ENCODE measurements at regions not wholly inside any gene's neighbourhood (a gene's known extent, or its start where the extent isn't known, plus 50 kb on each side); places are given as distances from the start of the nearest gene placed in this dataset.

DNA sequence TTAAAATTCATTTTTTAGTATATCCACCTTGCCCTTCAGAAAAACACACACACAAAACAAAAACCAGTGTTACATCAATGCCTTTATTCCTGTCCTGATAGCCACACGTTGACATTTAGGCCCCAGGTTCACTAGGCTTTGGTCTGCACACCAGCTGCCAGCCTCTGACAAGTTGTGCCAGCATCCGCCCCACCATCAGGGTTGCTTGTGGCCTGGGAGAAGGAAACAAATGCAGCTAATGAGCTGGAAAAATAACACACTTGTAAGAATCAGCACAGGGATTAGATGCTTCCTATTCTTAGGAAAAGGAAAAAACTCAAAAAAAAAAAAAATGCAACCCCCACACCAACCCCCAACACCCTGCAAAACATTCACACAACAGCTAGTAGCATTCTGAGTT lies 404.0 kb upstream of the GRIA1 start:
- Histone ChIP-seq H3K4me3 (ENCODE audit: low read depth in 1 of 2, low read length in 2 of 2) (no peak overlapping the region), H3K79me2 (ENCODE audit: insufficient read depth, low read length) (no peaks in the 10 kb centered on the region), H3K4me2 (ENCODE audit: insufficient read depth, low read length) (no peak overlapping the region), H3K4me1 (ENCODE audit: insufficient read depth, low read length) (no peaks in the 10 kb centered on the region), H3K9me3 (ENCODE audit: insufficient read depth, low read length, severe bottlenecking) (no peaks in the 10 kb centered on the region), H3K27ac (ENCODE audit: low read length) (no peak overlapping the region), H2AFZ (ENCODE audit: low read depth, low read length) (no peak overlapping the region), H3K27me3 (ENCODE audit: insufficient read depth, low read length, poor library complexity) (no peaks in the 10 kb centered on the region), H3K36me3 (ENCODE audit: insufficient read depth, low read length) (no peaks in the 10 kb centered on the region), H3K9ac (ENCODE audit: low read depth, low read length) (no peak overlapping the region), H4K20me1 (ENCODE audit: insufficient read depth, low read length) (no peaks in the 10 kb centered on the region)
- ATAC-seq (ENCODE audit: insufficient read depth, low read depth): no peak
- no peak for DNase-seq
- TF ChIP-seq EZH2 (IDR thresholded peaks at IDR 0.05; ENCODE audit: borderline replicate concordance, low read depth, low read length, severe bottlenecking): no peak
- TF ChIP-seq, protein P1, sequence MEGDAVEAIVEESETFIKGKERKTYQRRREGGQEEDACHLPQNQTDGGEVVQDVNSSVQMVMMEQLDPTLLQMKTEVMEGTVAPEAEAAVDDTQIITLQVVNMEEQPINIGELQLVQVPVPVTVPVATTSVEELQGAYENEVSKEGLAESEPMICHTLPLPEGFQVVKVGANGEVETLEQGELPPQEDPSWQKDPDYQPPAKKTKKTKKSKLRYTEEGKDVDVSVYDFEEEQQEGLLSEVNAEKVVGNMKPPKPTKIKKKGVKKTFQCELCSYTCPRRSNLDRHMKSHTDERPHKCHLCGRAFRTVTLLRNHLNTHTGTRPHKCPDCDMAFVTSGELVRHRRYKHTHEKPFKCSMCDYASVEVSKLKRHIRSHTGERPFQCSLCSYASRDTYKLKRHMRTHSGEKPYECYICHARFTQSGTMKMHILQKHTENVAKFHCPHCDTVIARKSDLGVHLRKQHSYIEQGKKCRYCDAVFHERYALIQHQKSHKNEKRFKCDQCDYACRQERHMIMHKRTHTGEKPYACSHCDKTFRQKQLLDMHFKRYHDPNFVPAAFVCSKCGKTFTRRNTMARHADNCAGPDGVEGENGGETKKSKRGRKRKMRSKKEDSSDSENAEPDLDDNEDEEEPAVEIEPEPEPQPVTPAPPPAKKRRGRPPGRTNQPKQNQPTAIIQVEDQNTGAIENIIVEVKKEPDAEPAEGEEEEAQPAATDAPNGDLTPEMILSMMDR (IDR thresholded peaks at IDR 0.05; ENCODE audit: borderline replicate concordance, extremely low read depth, low read length, poor library complexity, severe bottlenecking): no peak

DNA sequence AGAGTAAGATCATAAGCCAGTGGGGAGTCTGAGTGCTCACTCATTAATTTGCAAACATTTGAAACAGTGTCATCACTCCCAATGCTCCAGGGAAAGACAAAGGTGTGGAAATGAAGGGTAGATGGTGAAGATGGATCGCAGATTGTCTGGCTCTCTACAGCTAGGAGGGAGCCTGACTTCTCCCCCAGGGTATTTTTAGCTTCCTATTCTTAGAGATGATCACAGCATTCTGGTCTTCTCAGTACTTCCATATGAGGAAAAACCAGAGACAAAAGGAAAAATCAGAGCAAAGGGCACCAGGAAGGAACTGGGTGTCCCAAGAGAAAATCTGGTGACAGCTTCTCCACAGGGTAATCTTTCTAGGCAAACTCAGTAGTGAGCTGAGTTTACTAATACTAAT lies 401.9 kb upstream of the GRIA1 start:
- no peak for DNase-seq
- no peak overlapping the region for H3K4me2 ChIP-seq (ENCODE audit: insufficient read depth, low read length)
- no peaks in the 10 kb centered on the region for H3K27me3 ChIP-seq (ENCODE audit: insufficient read depth, low read length, poor library complexity)
- no peaks in the 10 kb centered on the region for H3K36me3 ChIP-seq (ENCODE audit: insufficient read depth, low read length)
- H3K27ac ChIP-seq (ENCODE audit: low read length): no peak overlapping the region
- no peaks in the 10 kb centered on the region for H3K79me2 ChIP-seq (ENCODE audit: insufficient read depth, low read length)
- H3K9me3 ChIP-seq (ENCODE audit: insufficient read depth, low read length, severe bottlenecking): no peaks in the 10 kb centered on the region
- ATAC-seq (ENCODE audit: insufficient read depth, low read depth): no peak
- no peaks in the 10 kb centered on the region for H3K4me1 ChIP-seq (ENCODE audit: insufficient read depth, low read length)
- no peaks in the 10 kb centered on the region for H4K20me1 ChIP-seq (ENCODE audit: insufficient read depth, low read length)
- no peak for TF ChIP-seq EZH2 (IDR thresholded peaks at IDR 0.05; ENCODE audit: borderline replicate concordance, low read depth, low read length, severe bottlenecking)
- TF ChIP-seq, protein P1 (IDR thresholded peaks at IDR 0.05; ENCODE audit: borderline replicate concordance, extremely low read depth, low read length, poor library complexity, severe bottlenecking): no peak
- H2AFZ ChIP-seq (ENCODE audit: low read depth, low read length): no peak overlapping the region
- H3K4me3 ChIP-seq (ENCODE audit: low read depth in 1 of 2, low read length in 2 of 2): no peak overlapping the region
- no peak overlapping the region for H3K9ac ChIP-seq (ENCODE audit: low read depth, low read length)

DNA sequence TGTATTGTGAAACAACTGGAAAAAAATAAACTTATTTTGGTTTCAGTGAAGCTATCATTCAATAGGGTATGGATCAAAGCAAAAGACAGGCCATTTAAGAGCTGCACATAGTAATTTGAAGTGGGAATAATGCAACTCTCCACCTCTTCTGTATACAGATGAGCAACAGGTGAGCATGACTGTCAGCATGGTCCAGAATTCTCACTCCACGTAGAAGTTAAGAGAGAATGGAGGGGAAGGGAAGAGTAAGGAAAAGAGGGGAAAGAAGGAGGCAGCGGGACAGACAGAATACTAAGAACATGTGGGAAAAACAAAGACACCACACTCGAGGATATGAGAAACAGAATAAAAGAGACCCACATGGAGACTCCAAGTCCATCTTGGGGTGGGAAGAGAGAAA lies 396.1 kb upstream of the GRIA1 start:
- TF ChIP-seq, protein P1 (IDR thresholded peaks at IDR 0.05; ENCODE audit: borderline replicate concordance, extremely low read depth, low read length, poor library complexity, severe bottlenecking): no peak
- TF ChIP-seq EZH2 (IDR thresholded peaks at IDR 0.05; ENCODE audit: borderline replicate concordance, low read depth, low read length, severe bottlenecking): no peak
- H3K27ac ChIP-seq (ENCODE audit: low read length): no peak overlapping the region
- DNase-seq: no peak
- H4K20me1 ChIP-seq (ENCODE audit: insufficient read depth, low read length): no peaks in the 10 kb centered on the region
- H3K9ac ChIP-seq (ENCODE audit: low read depth, low read length): no peak overlapping the region
- no peaks in the 10 kb centered on the region for H3K36me3 ChIP-seq (ENCODE audit: insufficient read depth, low read length)
- H3K4me3 ChIP-seq (ENCODE audit: low read depth in 1 of 2, low read length in 2 of 2): no peak overlapping the region
- H3K4me1 ChIP-seq (ENCODE audit: insufficient read depth, low read length): no peaks in the 10 kb centered on the region
- H3K4me2 ChIP-seq (ENCODE audit: insufficient read depth, low read length): no peak overlapping the region
- no peak overlapping the region for H2AFZ ChIP-seq (ENCODE audit: low read depth, low read length)
- ATAC-seq (ENCODE audit: insufficient read depth, low read depth): no peak
- H3K27me3 ChIP-seq (ENCODE audit: insufficient read depth, low read length, poor library complexity): no peaks in the 10 kb centered on the region
- H3K79me2 ChIP-seq (ENCODE audit: insufficient read depth, low read length): no peaks in the 10 kb centered on the region
- no peaks in the 10 kb centered on the region for H3K9me3 ChIP-seq (ENCODE audit: insufficient read depth, low read length, severe bottlenecking)

DNA sequence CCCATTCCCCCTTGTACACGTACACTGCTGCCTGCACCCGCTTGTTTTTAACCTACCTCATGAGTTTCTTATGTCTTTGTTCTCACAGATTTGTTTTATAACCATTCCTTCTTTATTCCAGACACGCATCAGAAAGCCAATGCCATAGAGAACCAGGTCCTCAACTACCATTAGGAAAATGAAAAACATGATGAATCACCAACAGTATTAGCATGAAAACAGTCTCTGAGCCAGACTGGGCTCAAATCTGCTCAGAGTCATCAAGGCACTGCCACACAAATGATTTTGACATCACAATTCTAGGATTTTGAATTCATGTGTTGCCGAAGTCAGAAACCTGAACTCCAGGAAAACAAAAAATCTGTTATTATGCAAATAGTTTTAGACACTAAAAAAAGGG lies 394.1 kb upstream of the GRIA1 start:
- Histone ChIP-seq H3K9me3 (ENCODE audit: insufficient read depth, low read length, severe bottlenecking) (no peaks in the 10 kb centered on the region), H3K4me3 (ENCODE audit: low read depth in 1 of 2, low read length in 2 of 2) (no peak overlapping the region), H3K27me3 (ENCODE audit: insufficient read depth, low read length, poor library complexity) (no peaks in the 10 kb centered on the region), H2AFZ (ENCODE audit: low read depth, low read length) (no peak overlapping the region), H3K4me2 (ENCODE audit: insufficient read depth, low read length) (no peak overlapping the region), H3K9ac (ENCODE audit: low read depth, low read length) (no peak overlapping the region), H3K36me3 (ENCODE audit: insufficient read depth, low read length) (no peaks in the 10 kb centered on the region), H3K4me1 (ENCODE audit: insufficient read depth, low read length) (no peaks in the 10 kb centered on the region), H3K79me2 (ENCODE audit: insufficient read depth, low read length) (no peaks in the 10 kb centered on the region), H4K20me1 (ENCODE audit: insufficient read depth, low read length) (no peaks in the 10 kb centered on the region), H3K27ac (ENCODE audit: low read length) (no peak overlapping the region)
- TF ChIP-seq, protein P1 (IDR thresholded peaks at IDR 0.05; ENCODE audit: borderline replicate concordance, extremely low read depth, low read length, poor library complexity, severe bottlenecking): no peak
- TF ChIP-seq EZH2 (IDR thresholded peaks at IDR 0.05; ENCODE audit: borderline replicate concordance, low read depth, low read length, severe bottlenecking): no peak
- no peak for DNase-seq
- no peak for ATAC-seq (ENCODE audit: insufficient read depth, low read depth)

Data from DND-41 (cell line).